ENCODE measurements at regions not wholly inside any gene's neighbourhood (a gene's known extent, or its start where the extent isn't known, plus 50 kb on each side); places are given as distances from the start of the nearest gene placed in this dataset.

GRCh38 chr3:18717598-18717997 is 292.5 kb upstream of the SATB1 start:
- no peak overlapping the region for H3K27ac ChIP-seq
- 66 to 91% methylated on average over 2 of the region's 2 CpGs for WGBS, 2 donors
- intact Hi-C loops (cut with DNase I; ENCODE audit: low total_unique reads) = no loop called here
- DNase-seq = no peak
- no peak overlapping the region for H3K4me3 ChIP-seq
- H3K9me3 ChIP-seq = no peaks in the 10 kb centered on the region
- no peak for TF ChIP-seq POLR2A (IDR thresholded peaks at IDR 0.05)
- no peak for TF ChIP-seq CTCF (IDR thresholded peaks at IDR 0.05)
- no peaks in the 10 kb centered on the region for H3K36me3 ChIP-seq (ENCODE audit: low read depth, missing control alignments)
- no peaks in the 10 kb centered on the region for H3K27me3 ChIP-seq
- no peaks in the 10 kb centered on the region for H3K4me1 ChIP-seq

- Histone ChIP-seq H3K4me1 (no peaks in the 10 kb centered on the region), H3K9me3 (no peaks in the 10 kb centered on the region), H3K4me3 (no peak overlapping the region), H3K27ac (no peak overlapping the region), H3K27me3 (no peaks in the 10 kb centered on the region), H3K36me3 (ENCODE audit: low read depth, missing control alignments) (no peaks in the 10 kb centered on the region)
- WGBS, 2 donors = 84 to 93% methylated on average over 3 of the region's 3 CpGs
- DNase-seq = no peak
- intact Hi-C loops (cut with DNase I; ENCODE audit: low total_unique reads) = no loop called here
- TF ChIP-seq POLR2A (IDR thresholded peaks at IDR 0.05) = no peak
- no peak for TF ChIP-seq CTCF (IDR thresholded peaks at IDR 0.05)
These were observed 291.7 kb upstream of the SATB1 start for GRCh38 chr3:18716821-18717220.

- DNase-seq = no peak
- no peaks in the 10 kb centered on the region for H3K9me3 ChIP-seq
- H3K27me3 ChIP-seq = no peaks in the 10 kb centered on the region
- intact Hi-C loops (cut with DNase I; ENCODE audit: low total_unique reads) = no loop called here
- H3K4me3 ChIP-seq = no peak overlapping the region
- no peak for TF ChIP-seq POLR2A (IDR thresholded peaks at IDR 0.05)
- TF ChIP-seq CTCF (IDR thresholded peaks at IDR 0.05) = no peak
- no peak overlapping the region for H3K27ac ChIP-seq
- H3K4me1 ChIP-seq = no peaks in the 10 kb centered on the region
- WGBS, 2 donors = 86 to 87% methylated on average over 2 of the region's 2 CpGs
- no peaks in the 10 kb centered on the region for H3K36me3 ChIP-seq (ENCODE audit: low read depth, missing control alignments)
These were observed 291.0 kb upstream of the SATB1 start for GRCh38 chr3:18716101-18716500.

- intact Hi-C loops (cut with DNase I; ENCODE audit: low total_unique reads) = no loop called here
- Histone ChIP-seq H3K4me1 (no peaks in the 10 kb centered on the region), H3K27ac (no peak overlapping the region), H3K27me3 (no peaks in the 10 kb centered on the region), H3K4me3 (no peak overlapping the region), H3K9me3 (no peaks in the 10 kb centered on the region), H3K36me3 (ENCODE audit: low read depth, missing control alignments) (no peaks in the 10 kb centered on the region)
- no peak for DNase-seq
- TF ChIP-seq POLR2A (IDR thresholded peaks at IDR 0.05) (no peak), CTCF (IDR thresholded peaks at IDR 0.05) (no peak)
These were observed 290.1 kb upstream of the SATB1 start for GRCh38 chr3:18715208-18715607.

GRCh38 chr3:18713577-18713951 is 288.4 kb upstream of the SATB1 start:
- Histone ChIP-seq H3K4me1 (no peaks in the 10 kb centered on the region), H3K27ac (no peak overlapping the region), H3K27me3 (no peaks in the 10 kb centered on the region), H3K36me3 (ENCODE audit: low read depth, missing control alignments) (no peaks in the 10 kb centered on the region), H3K4me3 (no peak overlapping the region), H3K9me3 (no peaks in the 10 kb centered on the region)
- intact Hi-C loops (cut with DNase I; ENCODE audit: low total_unique reads) = no loop called here
- no peak for DNase-seq
- 72 to 96% methylated on average over 2 of the region's 2 CpGs for WGBS, 2 donors
- TF ChIP-seq CTCF (IDR thresholded peaks at IDR 0.05) = no peak
- TF ChIP-seq POLR2A (IDR thresholded peaks at IDR 0.05) = no peak
